ENCODE measurements at regions not wholly inside any gene's neighbourhood (a gene's known extent, or its start where the extent isn't known, plus 50 kb on each side); places are given as distances from the start of the nearest gene placed in this dataset.

- no peak for TF ChIP-seq POLR2A (IDR thresholded peaks at IDR 0.05; ENCODE audit: low read depth, low read length)
These were observed 145.5 kb upstream of the PELI1 start for GRCh38 chr2:64289737-64290136.

GRCh38 chr2:64291181-64291580, 147.0 kb upstream of the PELI1 start:
- FAIRE-seq (no peak), DNase-seq (ENCODE audit: insufficient read length, low spot score) (peak; percentile 36)
- TF ChIP-seq POLR2A (IDR thresholded peaks at IDR 0.05; ENCODE audit: low read depth, low read length) = no peak

More at GRCh38 chr2:64289737-64290136, 145.5 kb upstream of the PELI1 start:
- no peak for FAIRE-seq
- no peak for DNase-seq (ENCODE audit: insufficient read length, low spot score)

GRCh38 chr2:64295326-64296139, 151.3 kb upstream of the PELI1 start:
- FAIRE-seq (no peak), DNase-seq (ENCODE audit: insufficient read length, low spot score) (no peak)
- no peak for TF ChIP-seq POLR2A (IDR thresholded peaks at IDR 0.05; ENCODE audit: low read depth, low read length)

- no peak for TF ChIP-seq POLR2A (IDR thresholded peaks at IDR 0.05; ENCODE audit: low read depth, low read length)
- DNase-seq (ENCODE audit: insufficient read length, low spot score) (no peak), FAIRE-seq (no peak)
These were observed 151.9 kb upstream of the PELI1 start for GRCh38 chr2:64296140-64296480.

GRCh38 chr2:64296695-64297346, 152.6 kb upstream of the PELI1 start:
- no peak for FAIRE-seq

GRCh38 chr2:64298161-64298560, 153.9 kb upstream of the PELI1 start:
- TF ChIP-seq POLR2A (IDR thresholded peaks at IDR 0.05; ENCODE audit: low read depth, low read length) = no peak
- DNase-seq (ENCODE audit: insufficient read length, low spot score) = no peak
- FAIRE-seq = no peak

More at GRCh38 chr2:64296695-64297346, 152.6 kb upstream of the PELI1 start:
- no peak for TF ChIP-seq POLR2A (IDR thresholded peaks at IDR 0.05; ENCODE audit: low read depth, low read length)
- no peak for DNase-seq (ENCODE audit: insufficient read length, low spot score)

DNA sequence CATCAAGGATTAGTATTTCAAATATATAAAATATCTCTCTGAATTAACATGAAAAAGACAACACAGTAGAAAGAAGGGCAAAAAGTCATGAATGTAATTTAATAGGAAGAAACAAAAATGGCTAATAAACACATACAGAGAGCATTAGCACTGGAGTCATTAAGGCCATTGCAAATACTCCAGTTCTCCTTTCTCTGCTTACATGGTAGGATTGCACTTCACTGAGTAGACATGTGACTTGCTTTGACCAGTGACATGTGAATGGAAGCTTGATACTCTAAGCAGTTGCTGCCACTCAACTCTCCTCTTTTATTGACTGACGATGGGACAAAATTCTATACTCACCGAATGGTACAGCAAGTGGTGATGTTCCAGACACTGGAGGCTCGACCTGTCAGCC, 153.9 kb upstream of the LGALSL start:
- no peak for TF ChIP-seq POLR2A (IDR thresholded peaks at IDR 0.05; ENCODE audit: low read depth, low read length)
- FAIRE-seq (no peak), DNase-seq (ENCODE audit: insufficient read length, low spot score) (no peak)

DNA sequence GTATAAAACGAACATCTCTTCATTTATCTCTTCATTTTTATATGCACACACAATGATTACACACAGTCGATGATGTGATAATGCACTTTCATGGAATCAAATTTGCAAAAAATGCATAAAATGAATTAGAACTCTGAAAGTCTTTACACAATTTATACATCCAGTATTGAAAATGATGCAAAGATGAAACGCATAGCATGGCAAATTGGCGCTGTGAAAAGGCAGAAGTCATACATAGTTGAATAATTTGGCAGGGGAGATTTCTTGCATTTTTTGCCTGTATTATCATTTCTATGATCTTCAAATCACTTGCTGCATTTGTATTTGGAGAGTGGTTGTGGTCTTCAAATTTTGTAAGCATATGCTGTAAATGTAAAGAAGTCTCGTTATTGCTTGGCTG, 150.7 kb upstream of the LGALSL start:
- TF ChIP-seq POLR2A (IDR thresholded peaks at IDR 0.05; ENCODE audit: low read depth, low read length) = no peak
- no peak for FAIRE-seq
- no peak for DNase-seq (ENCODE audit: insufficient read length, low spot score)

DNA sequence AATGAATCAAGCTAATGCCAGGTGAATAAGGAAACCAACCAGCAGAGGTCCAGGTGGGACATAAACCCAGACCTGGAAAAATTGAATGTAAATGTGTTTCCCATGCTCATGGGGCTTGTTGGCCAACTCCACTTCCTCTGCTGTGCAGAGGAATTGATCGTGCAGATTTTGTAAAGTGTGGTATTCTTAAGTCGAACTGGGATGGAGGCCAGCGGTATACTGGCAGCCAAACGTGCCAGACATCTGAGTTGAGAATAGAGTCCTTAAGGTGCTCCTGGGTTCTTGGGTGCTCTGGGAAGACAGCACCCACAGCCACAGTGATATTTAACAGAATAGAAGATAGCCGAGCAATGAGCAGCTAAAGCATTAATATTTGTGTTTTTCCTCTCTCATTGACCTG, 146.5 kb upstream of the LGALSL start:
- FAIRE-seq (no peak), DNase-seq (ENCODE audit: insufficient read length, low spot score) (no peak)
- TF ChIP-seq POLR2A (IDR thresholded peaks at IDR 0.05; ENCODE audit: low read depth, low read length) = no peak

DNA sequence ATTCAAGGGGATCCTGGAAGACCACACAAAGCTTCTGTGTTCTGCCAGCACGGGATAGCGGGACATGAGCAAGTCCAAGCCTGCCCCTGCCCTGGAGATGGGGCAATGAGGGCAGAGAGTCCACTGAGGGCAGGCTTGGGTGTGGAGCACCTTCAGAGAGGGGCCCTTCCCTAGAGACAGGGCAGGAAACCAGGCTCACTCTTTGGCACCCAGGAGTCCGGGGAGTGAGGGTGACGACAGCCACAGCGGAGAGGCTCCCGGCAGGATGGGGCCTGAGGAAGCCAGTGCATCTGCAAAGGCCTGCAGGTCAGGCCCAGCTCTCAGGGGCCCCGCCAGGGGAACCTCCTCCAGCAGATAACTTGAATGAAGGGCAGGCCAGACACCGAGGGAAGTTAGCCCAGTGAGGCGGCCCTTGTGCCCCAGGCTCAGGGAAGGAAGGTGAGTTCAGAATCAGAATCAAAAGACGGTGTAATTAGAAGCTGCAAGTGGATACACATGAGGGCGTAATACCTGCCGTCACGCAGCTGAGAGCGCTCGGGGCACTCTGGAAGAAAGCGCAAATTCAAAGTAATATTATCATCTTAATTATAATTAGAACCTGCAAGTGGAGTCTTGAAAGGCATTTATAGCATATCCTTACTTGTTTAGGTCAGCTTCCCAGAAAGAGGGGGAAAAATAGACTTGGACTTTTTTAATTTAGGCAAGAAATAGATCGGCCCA, 142.6 kb upstream of the LGALSL start:
- DNase-seq (ENCODE audit: insufficient read length, low spot score) (no peak), FAIRE-seq (no peak)
- TF ChIP-seq POLR2A (IDR thresholded peaks at IDR 0.05; ENCODE audit: low read depth, low read length) = no peak

DNA sequence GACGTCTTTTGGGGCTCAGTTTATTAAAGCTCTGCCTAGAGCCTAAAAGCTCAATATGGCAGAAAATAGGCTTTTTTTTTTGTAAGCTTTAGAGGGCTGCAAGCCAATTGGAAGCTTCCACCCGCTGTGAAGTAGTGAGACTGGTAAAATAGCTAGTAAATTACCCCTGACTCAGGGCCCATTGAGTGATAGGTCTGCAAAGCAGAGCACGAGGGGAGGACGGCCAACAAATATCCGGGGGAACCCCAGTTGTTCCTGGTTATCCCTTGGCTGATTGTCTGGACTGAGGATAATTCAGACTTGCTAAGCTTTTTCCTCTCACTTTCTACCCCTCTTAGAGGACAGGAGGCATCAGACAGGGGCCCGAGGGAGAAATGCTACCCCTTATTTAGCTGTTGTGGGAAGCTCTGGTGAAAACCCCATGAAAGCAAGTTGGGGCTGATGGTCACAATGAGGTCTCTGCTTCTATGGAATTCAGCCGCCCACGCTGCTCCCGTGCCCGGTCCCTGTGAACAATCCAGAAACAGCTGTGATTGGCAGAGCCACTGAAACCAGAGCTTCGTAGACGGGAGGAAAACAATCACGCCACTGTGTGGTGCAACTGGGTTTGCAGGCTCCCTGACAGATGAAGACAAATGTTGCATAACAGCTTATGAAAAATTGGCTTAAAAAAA, 141.9 kb upstream of the LGALSL start:
- TF ChIP-seq POLR2A (IDR thresholded peaks at IDR 0.05; ENCODE audit: low read depth, low read length) = no peak
- DNase-seq (ENCODE audit: insufficient read length, low spot score) (peak; percentile 63), FAIRE-seq (no peak)

GRCh38 chr2:64312622-64313397, 141.2 kb upstream of the LGALSL start:
- no peak for FAIRE-seq
- no peak for TF ChIP-seq POLR2A (IDR thresholded peaks at IDR 0.05; ENCODE audit: low read depth, low read length)

GRCh38 chr2:64313398-64313723, 140.6 kb upstream of the LGALSL start:
- TF ChIP-seq POLR2A (IDR thresholded peaks at IDR 0.05; ENCODE audit: low read depth, low read length) = no peak

More at GRCh38 chr2:64312622-64313397, 141.2 kb upstream of the LGALSL start:
- no peak for DNase-seq (ENCODE audit: insufficient read length, low spot score)

More at GRCh38 chr2:64313398-64313723, 140.6 kb upstream of the LGALSL start:
- no peak for FAIRE-seq
- no peak for DNase-seq (ENCODE audit: insufficient read length, low spot score)
